Parathyroid adenoma (tissue), 2 donors: ENCODE measurements at regions not wholly inside any gene's neighbourhood (a gene's known extent, or its start where the extent isn't known, plus 50 kb on each side); places are given as distances from the start of the nearest gene placed in this dataset.

ENCODE experiments used
- H2AFZ ChIP-seq: fragments of 300-600 bp; sonication (generic); one replicate; pipeline ENCODE4 v1.7.0; 2017; ENCODE audit warnings: antibody characterized with exemption, mild to moderate bottlenecking
- H3K27ac ChIP-seq: fragments of 300-600 bp; sonication (generic); one replicate; pipeline ENCODE4 v1.7.0; 2017
- H3K27me3 ChIP-seq: fragments of 300-600 bp; sonication (generic); one replicate; pipeline ENCODE4 v1.7.0; 2017; ENCODE audit warnings: low read length; ENCODE audit not compliant: control insufficient read depth, insufficient read depth
- H3K36me3 ChIP-seq: fragments of 300-600 bp; sonication (generic); one replicate; pipeline ENCODE4 v1.7.0; 2017; ENCODE audit warnings: low read length; ENCODE audit not compliant: control insufficient read depth, insufficient read depth
- H3K4me1 ChIP-seq: fragments of 300-600 bp; sonication (generic); one replicate; pipeline ENCODE4 v1.7.0; 2017; ENCODE audit warnings: control low read depth
- H3K4me2 ChIP-seq: fragments of 300-600 bp; sonication (generic); one replicate; pipeline ENCODE4 v1.7.0; 2017; ENCODE audit warnings: low read length
- H3K4me3 ChIP-seq: fragments of 300-600 bp; sonication (generic); one replicate; pipeline ENCODE4 v1.7.0; 2017; ENCODE audit warnings: low read depth, low read length
- H3K79me2 ChIP-seq: fragments of 300-600 bp; sonication (generic); one replicate; pipeline ENCODE4 v1.7.0; 2017; ENCODE audit warnings: control low read depth
- H3K9ac ChIP-seq: fragments of 300-600 bp; sonication (generic); one replicate; pipeline ENCODE4 v1.7.0; 2017; ENCODE audit warnings: mild to moderate bottlenecking
- H3K9me3 ChIP-seq: fragments of 300-600 bp; sonication (generic); one replicate; pipeline ENCODE4 v1.7.0; 2017; ENCODE audit warnings: low read length; ENCODE audit not compliant: control insufficient read depth
- CTCF ChIP-seq: fragments of 300-600 bp; sonication (generic); IDR thresholded peaks from one replicate; pipeline ENCODE4 v1.7.0; 2017; ENCODE audit warnings: antibody characterized with exemption, mild to moderate bottlenecking
- donor health status: primary hyperparathyroidism.

- Histone ChIP-seq H3K36me3 (no peaks in the 10 kb centered on the region), H3K79me2 (no peaks in the 10 kb centered on the region), H3K27me3 (no peaks in the 10 kb centered on the region), H3K4me2 (no peak overlapping the region), H2AFZ (no peak overlapping the region), H3K4me3 (no peak overlapping the region), H3K9ac (no peak overlapping the region), H3K27ac (no peak overlapping the region), H3K4me1 (no peaks in the 10 kb centered on the region), H3K9me3 (no peaks in the 10 kb centered on the region)
- no peak for TF ChIP-seq CTCF
Measured at GRCh38 chr6:50239853-50240252, 190.1 kb upstream of the DEFB112 start.

GRCh38 chr6:50240986-50241385, 191.3 kb upstream of the DEFB112 start:
- Histone ChIP-seq H3K4me2 (no peak overlapping the region), H3K27me3 (no peaks in the 10 kb centered on the region), H3K9me3 (no peaks in the 10 kb centered on the region), H3K4me1 (no peaks in the 10 kb centered on the region), H3K79me2 (no peaks in the 10 kb centered on the region), H3K27ac (no peak overlapping the region), H3K4me3 (no peak overlapping the region), H2AFZ (no peak overlapping the region), H3K9ac (no peak overlapping the region), H3K36me3 (no peaks in the 10 kb centered on the region)
- no peak for TF ChIP-seq CTCF

- Histone ChIP-seq H3K9ac (no peak overlapping the region), H3K27ac (no peak overlapping the region), H3K27me3 (no peaks in the 10 kb centered on the region), H3K4me2 (no peak overlapping the region), H3K79me2 (no peaks in the 10 kb centered on the region), H3K9me3 (no peaks in the 10 kb centered on the region), H3K36me3 (no peaks in the 10 kb centered on the region), H3K4me3 (no peak overlapping the region), H2AFZ (no peak overlapping the region), H3K4me1 (no peaks in the 10 kb centered on the region)
- TF ChIP-seq CTCF = no peak
Measured at GRCh38 chr6:50249493-50249892, 199.8 kb upstream of the DEFB112 start.

GRCh38 chr6:50257322-50257721, 207.6 kb upstream of the DEFB112 start:
- no peak for TF ChIP-seq CTCF
- Histone ChIP-seq H3K79me2 (no peaks in the 10 kb centered on the region), H3K9ac (no peak overlapping the region), H3K9me3 (no peaks in the 10 kb centered on the region), H3K27ac (no peak overlapping the region), H3K4me1 (no peaks in the 10 kb centered on the region), H3K36me3 (no peaks in the 10 kb centered on the region), H3K4me3 (no peak overlapping the region), H3K4me2 (no peak overlapping the region), H2AFZ (no peak overlapping the region), H3K27me3 (no peaks in the 10 kb centered on the region)

GRCh38 chr6:50259903-50260302, 210.2 kb upstream of the DEFB112 start:
- Histone ChIP-seq H3K27ac (no peak overlapping the region), H2AFZ (no peak overlapping the region), H3K79me2 (no peaks in the 10 kb centered on the region), H3K4me2 (no peak overlapping the region), H3K9ac (no peak overlapping the region), H3K9me3 (no peaks in the 10 kb centered on the region), H3K27me3 (no peaks in the 10 kb centered on the region), H3K36me3 (no peaks in the 10 kb centered on the region), H3K4me1 (no peaks in the 10 kb centered on the region), H3K4me3 (no peak overlapping the region)
- no peak for TF ChIP-seq CTCF
